22Rv1 (cell line): ENCODE measurements at regions not wholly inside any gene's neighbourhood (a gene's known extent, or its start where the extent isn't known, plus 50 kb on each side); places are given as distances from the start of the nearest gene placed in this dataset.

Experiments
- CTCF ChIP-seq: fragments of 450-650 bp; IDR thresholded peaks from 2 replicates; pipeline ENCODE4 v1.5.1; 2017; ENCODE audit warnings: mild to moderate bottlenecking
- ZFX ChIP-seq: fragments of 450-650 bp; IDR thresholded peaks from 2 replicates; pipeline ENCODE4 v1.6.1; 2017; ENCODE audit warnings: antibody characterized with exemption, borderline replicate concordance

- TF ChIP-seq CTCF = no peak
- no peak for TF ChIP-seq ZFX
These were observed 168.0 kb downstream of the SLITRK1 start for GRCh38 chr13:83714236-83714635.
